GM23338 (cell line): ENCODE measurements at regions not wholly inside any gene's neighbourhood (a gene's known extent, or its start where the extent isn't known, plus 50 kb on each side); places are given as distances from the start of the nearest gene placed in this dataset.

Source experiments
- EZH2 ChIP-seq: fragments of 200-600 bp; sonication (generic); IDR thresholded peaks from one replicate; pipeline ENCODE4 v1.8.0; 2017; ENCODE audit warnings: antibody characterized with exemption, mild to moderate bottlenecking, low read depth; ENCODE audit not compliant: unreplicated experiment
- POLR2AphosphoS5 ChIP-seq: IDR thresholded peaks from 2 replicates; pipeline ENCODE4 v1.6.1; 2016; ENCODE audit warnings: antibody characterized with exemption, low read depth
- STAT1 ChIP-seq: IDR thresholded peaks from one replicate; pipeline ENCODE4 v1.6.1; 2016; ENCODE audit warnings: antibody characterized with exemption; ENCODE audit not compliant: unreplicated experiment
- TF ChIP-seq, protein P1 (sequence below), 2 experiments: fragments of 200-600 bp in 1 of 2; sonication (generic) in 1 of 2; conservative IDR thresholded peaks; 2 replicates each; pipeline versions ENCODE4 v1.5.1 to v1.6.1; 2016 to 2017; ENCODE audit warnings: antibody characterized with exemption in 2 of 2, low read depth in 2 of 2, mild to moderate bottlenecking in 2 of 2, moderate library complexity in 1 of 2

- TF ChIP-seq EZH2 (no peak), POLR2AphosphoS5 (no peak), STAT1 (no peak)
- TF ChIP-seq, protein P1, sequence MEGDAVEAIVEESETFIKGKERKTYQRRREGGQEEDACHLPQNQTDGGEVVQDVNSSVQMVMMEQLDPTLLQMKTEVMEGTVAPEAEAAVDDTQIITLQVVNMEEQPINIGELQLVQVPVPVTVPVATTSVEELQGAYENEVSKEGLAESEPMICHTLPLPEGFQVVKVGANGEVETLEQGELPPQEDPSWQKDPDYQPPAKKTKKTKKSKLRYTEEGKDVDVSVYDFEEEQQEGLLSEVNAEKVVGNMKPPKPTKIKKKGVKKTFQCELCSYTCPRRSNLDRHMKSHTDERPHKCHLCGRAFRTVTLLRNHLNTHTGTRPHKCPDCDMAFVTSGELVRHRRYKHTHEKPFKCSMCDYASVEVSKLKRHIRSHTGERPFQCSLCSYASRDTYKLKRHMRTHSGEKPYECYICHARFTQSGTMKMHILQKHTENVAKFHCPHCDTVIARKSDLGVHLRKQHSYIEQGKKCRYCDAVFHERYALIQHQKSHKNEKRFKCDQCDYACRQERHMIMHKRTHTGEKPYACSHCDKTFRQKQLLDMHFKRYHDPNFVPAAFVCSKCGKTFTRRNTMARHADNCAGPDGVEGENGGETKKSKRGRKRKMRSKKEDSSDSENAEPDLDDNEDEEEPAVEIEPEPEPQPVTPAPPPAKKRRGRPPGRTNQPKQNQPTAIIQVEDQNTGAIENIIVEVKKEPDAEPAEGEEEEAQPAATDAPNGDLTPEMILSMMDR (conservative IDR thresholded peaks at IDR 0.05; ENCODE audit: low read depth in 2 of 2) = peak; percentile 78 to 85
Observed at GRCh38 chr20:63056236-63057170, 49.7 kb upstream of the BHLHE23 start.
